IPS-18c (cell line): ENCODE measurements at regions not wholly inside any gene's neighbourhood (a gene's known extent, or its start where the extent isn't known, plus 50 kb on each side); places are given as distances from the start of the nearest gene placed in this dataset.

ENCODE experiments used
- H3K4me3 ChIP-seq: 2 replicates; pipeline ENCODE4 v1.7.0; 2013; ENCODE audit warnings: low read depth, mild to moderate bottlenecking, low read length, moderate library complexity; ENCODE audit not compliant: insufficient read depth
- H3K9me3 ChIP-seq: one replicate; pipeline ENCODE4 v1.6.1; 2013; ENCODE audit warnings: mild to moderate bottlenecking, low read length, moderate library complexity; ENCODE audit not compliant: control insufficient read depth, insufficient read depth

GRCh38 chr4:124396333-124396732, 316.2 kb downstream of the ANKRD50 start:
- H3K4me3 ChIP-seq: no peak overlapping the region
- H3K9me3 ChIP-seq: no peaks in the 10 kb centered on the region

DNA sequence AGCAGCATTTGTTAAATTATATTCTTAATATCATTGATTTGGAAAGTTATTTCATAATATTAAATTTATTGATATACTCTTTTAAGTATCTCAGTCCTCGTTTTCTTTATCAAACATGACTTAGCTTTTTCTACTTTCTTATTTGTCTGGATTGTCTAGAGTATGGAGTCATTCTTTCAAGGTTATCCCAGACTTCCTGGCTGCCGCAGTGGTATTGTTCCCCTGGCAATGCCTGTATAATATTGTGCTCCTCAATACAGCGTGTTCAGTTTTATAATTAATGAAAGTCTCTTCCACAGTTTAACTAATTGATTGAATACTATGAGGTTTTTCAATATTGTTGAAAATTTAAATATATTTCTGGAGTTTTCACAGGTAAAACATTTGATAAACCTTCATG, 310.9 kb downstream of the ANKRD50 start:
- Histone ChIP-seq H3K4me3 (no peak overlapping the region), H3K9me3 (no peaks in the 10 kb centered on the region)

- Histone ChIP-seq H3K4me3 (no peak overlapping the region), H3K9me3 (no peaks in the 10 kb centered on the region)
These were observed 303.5 kb downstream of the ANKRD50 start for GRCh38 chr4:124409044-124409443.

DNA sequence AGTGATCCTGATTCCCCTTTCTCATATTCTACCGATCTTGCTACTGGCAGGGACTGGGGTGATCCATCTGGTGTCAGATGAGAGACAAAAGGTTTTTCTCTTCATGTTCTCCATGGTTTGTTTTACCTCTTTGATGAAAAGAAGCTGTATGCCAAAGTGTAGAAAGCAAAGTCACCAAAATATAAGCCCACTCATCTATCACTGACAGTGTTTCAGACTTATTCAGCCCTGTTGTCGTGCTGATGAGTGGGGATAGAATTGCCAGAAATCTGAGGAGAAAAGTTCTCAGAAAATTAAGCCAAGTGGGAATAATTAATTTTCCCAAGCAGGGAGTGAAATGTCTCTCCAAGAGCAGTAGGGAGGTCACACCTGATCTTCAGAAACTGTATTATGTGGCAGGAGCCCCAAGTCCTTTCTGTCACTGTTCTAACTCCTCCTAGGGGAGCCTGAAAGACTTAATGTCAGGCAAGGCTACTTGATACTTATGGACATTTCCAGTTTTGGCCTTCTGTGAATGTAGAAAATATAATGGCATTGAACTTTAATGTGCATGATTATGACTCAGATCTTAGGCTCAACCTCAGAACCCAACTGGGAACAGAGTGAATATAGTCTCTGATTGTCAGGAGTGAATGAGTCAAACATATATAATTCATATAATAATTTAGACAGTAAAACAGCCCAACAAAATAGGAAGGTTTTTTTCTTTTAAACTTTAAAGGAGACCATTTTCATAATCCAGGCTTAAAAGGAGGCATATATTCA, 298.1 kb downstream of the ANKRD50 start:
- H3K9me3 ChIP-seq: no peaks in the 10 kb centered on the region

DNA sequence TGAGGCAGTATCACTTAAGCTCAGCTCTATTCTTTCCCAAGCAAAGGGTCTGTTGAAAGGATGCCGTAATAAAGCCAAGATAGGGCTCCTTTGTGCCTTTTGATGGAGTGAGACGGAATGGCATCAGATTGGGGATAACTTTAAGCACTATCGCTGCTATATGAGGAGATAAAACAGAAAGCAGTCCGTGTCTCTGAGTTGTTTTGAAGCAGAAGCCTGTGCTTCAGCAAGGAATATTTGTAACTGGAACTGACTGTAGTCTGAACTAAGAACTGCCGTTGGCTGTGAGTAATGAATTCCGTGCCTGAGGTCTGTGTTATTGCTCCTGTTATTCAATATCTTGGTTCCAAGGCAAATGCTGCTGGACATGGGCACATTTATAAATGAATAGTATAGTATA, 297.4 kb downstream of the ANKRD50 start:
- Histone ChIP-seq H3K9me3 (no peaks in the 10 kb centered on the region), H3K4me3 (no peak overlapping the region)

More for the DNA sequence above, 298.1 kb downstream of the ANKRD50 start:
- H3K4me3 ChIP-seq: no peak overlapping the region

- Histone ChIP-seq H3K9me3 (no peaks in the 10 kb centered on the region), H3K4me3 (no peak overlapping the region)
These were observed 295.2 kb downstream of the ANKRD50 start for GRCh38 chr4:124417371-124417770.

DNA sequence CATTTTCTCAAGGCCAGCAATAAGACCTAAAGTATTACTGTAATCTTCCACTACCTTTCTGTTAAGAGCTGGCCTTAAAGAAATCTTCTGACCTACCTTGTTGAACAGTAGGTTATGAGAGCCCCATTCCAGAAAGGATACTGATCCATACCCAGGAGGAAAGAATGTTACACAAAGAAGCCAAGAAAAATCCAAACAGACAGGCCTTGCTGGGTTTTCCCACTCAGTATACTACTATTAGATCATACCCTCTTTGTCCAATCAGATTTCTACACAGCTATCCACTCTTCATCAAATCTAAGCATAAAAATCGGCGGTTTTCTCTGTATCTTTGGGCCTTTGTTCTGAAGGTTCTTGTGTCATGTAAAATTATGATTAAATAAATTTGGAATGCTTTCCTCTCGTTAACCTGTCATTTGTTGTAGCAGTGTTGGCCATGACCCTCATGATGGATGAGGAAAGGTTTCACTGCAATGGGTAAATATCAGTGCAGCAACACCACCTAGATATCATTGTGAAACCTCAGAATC, 292.3 kb downstream of the ANKRD50 start:
- no peak overlapping the region for H3K4me3 ChIP-seq
- H3K9me3 ChIP-seq: no peaks in the 10 kb centered on the region

DNA sequence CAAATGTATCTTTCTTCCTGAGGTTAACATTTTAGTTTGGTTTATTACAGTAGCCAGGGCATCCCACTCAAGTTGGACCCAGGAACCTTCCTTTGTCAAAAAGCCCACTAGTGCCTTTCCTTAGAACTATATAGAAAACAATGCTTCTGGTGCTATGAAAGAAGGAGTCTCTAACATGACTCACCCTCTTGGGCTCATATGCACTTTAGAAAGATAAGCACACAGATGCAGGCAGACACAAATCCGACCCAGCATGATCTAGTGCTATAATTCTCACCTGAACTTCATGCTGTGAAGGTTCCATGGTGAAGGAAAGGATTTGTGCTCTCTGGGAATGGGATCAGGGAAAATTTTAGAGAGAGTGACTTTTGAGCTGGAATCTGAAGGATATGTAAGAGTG, 289.4 kb downstream of the ANKRD50 start:
- no peaks in the 10 kb centered on the region for H3K9me3 ChIP-seq

GRCh38 chr4:124426279-124426678, 286.3 kb downstream of the ANKRD50 start:
- Histone ChIP-seq H3K4me3 (no peak overlapping the region), H3K9me3 (no peaks in the 10 kb centered on the region)

More for the DNA sequence above, 289.4 kb downstream of the ANKRD50 start:
- H3K4me3 ChIP-seq: no peak overlapping the region

DNA sequence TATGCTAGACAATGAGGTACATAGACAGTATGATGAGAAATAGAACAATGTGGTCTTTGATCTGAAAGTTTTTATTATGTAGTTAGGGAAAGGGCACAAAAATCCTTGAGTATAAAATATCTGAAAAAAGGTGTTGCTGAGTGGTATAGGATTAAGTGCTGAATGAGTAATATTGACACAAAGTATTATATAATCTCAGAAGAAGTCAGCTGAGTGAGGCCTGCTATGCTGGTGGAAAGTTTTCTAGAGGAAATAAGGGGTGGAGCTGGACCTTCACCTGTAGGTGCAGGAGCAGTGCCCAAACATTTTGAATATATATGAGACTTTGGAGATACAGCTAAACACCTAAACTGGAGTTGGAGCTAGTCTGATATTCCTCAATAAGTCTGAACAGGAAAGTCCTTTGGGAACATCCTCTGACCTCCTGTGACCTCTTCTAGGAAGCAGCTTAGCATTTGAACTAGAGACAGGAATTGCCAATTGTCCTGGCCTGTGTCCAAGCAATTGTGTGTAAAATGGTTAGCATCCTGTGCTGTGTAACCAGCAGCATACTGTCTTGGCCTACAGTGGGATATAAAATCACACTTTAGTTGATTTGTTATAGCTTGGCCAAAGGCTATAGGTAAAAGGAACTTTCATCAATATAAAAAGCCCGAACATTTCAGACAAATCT, 285.3 kb downstream of the ANKRD50 start:
- Histone ChIP-seq H3K9me3 (no peaks in the 10 kb centered on the region), H3K4me3 (no peak overlapping the region)

- no peak overlapping the region for H3K4me3 ChIP-seq
- H3K9me3 ChIP-seq: no peaks in the 10 kb centered on the region
These were observed 283.9 kb downstream of the ANKRD50 start for GRCh38 chr4:124428648-124429047.

DNA sequence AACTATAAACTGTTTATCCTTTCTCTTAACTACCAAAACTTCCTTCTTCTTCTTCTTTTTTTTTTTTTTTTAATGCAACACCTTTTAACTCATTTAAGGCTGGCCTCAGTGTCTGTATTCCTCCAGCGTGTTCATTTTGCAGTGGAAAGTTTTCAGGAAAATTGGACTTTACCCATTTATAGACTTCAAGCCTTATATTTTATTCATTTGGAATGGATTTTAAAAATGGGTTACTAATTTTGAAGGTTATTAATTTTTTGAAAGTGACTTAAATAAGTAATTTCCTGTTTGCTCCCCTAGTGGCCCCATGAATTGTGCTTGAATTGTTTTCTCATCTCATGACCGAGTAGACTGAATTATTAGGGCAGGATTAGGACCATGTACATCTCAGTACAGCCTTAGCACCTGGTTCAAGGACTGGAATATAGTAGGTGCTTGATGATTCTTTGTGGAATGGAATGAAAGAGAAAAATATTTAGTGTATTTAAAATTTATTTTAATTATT, 282.7 kb downstream of the ANKRD50 start:
- Histone ChIP-seq H3K9me3 (no peaks in the 10 kb centered on the region), H3K4me3 (no peak overlapping the region)

DNA sequence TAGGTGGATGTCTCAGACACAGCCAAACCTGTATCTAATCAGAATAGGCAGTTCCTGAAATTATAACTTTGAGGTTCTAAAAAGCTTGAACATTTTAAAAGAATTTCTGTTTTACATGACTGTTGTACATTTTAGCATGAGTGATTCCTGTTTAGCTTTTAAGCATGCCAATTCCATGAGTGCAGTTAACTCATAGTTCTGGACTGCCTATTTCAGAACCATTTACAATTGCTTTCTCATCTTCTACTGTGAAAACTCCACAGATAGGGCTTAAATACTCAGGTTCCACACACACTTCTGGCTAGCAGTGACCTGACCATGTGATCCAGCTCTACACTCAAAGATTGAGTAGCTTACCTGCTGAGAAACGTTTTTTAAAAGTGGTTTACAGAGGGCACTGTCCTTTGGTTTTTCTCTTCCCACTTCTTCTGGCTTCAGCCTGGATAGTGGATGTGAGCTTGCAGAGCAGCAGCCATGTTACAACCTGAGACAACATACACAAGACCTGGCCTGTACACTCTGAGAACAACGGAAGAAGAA, 280.8 kb downstream of the ANKRD50 start:
- H3K9me3 ChIP-seq: no peaks in the 10 kb centered on the region
- H3K4me3 ChIP-seq: no peak overlapping the region

- no peak overlapping the region for H3K4me3 ChIP-seq
These were observed 280.0 kb downstream of the ANKRD50 start for GRCh38 chr4:124432500-124432899.

DNA sequence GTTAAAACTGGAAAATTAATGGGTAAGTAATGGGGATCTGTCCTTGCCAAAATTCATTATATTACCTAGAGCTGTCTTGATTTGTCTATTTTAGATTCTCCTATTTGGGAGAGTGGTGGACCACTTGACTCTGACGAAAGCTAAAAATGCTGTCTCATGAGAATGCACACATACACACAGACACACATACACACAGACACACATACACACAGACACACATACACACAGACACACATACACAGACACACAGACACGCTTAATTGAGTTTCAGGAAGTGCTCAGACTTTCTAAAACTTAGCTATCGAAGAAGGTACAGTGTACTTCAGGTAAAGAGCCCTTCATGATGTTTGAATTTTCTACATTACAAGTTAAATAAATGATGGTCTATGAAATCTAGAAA, 279.5 kb downstream of the ANKRD50 start:
- Histone ChIP-seq H3K4me3 (no peak overlapping the region), H3K9me3 (no peaks in the 10 kb centered on the region)

More at GRCh38 chr4:124432500-124432899, 280.0 kb downstream of the ANKRD50 start:
- no peaks in the 10 kb centered on the region for H3K9me3 ChIP-seq

DNA sequence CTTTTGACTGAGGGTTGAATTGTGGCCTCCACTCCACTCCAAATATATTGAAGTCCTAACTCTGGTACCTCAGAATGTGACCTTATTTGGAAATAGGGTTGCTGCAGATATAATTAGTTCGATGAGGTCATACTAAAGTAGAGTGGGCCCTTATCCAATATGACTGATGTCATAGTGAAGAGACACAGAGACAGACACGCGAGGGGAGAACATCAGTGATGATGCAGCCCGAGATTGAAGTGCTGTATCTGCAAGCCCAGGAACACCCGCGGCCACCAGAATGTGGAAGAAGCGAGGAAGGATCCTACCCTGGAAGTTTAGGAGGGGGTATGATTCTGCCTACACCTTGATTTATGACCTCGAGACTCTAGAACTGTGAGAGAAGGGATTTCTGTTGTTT, 279.0 kb downstream of the ANKRD50 start:
- Histone ChIP-seq H3K4me3 (no peak overlapping the region), H3K9me3 (no peaks in the 10 kb centered on the region)

GRCh38 chr4:124435274-124435950, 277.1 kb downstream of the ANKRD50 start:
- H3K9me3 ChIP-seq: no peaks in the 10 kb centered on the region
- no peak overlapping the region for H3K4me3 ChIP-seq
